Nephron (organoid): ENCODE measurements at regions not wholly inside any gene's neighbourhood (a gene's known extent, or its start where the extent isn't known, plus 50 kb on each side); places are given as distances from the start of the nearest gene placed in this dataset.

Source experiments
- H3K27ac Mint-ChIP-seq, 3 experiments: 2 replicates each; pipeline ENCODE4 v1.8.0; 2020; ENCODE audit warnings: mixed read lengths in 3 of 3, mild to moderate bottlenecking in 2 of 3, moderate library complexity in 1 of 3
- H3K27me3 Mint-ChIP-seq: 2 replicates; pipeline ENCODE4 v1.8.0; 2021; ENCODE audit warnings: low read depth, mild to moderate bottlenecking, moderate library complexity, mixed read lengths
- H3K36me3 Mint-ChIP-seq: 2 replicates; pipeline ENCODE4 v1.8.0; 2020; ENCODE audit warnings: low read depth, mixed read lengths
- H3K4me1 Mint-ChIP-seq: 2 replicates; pipeline ENCODE4 v1.8.0; 2020; ENCODE audit warnings: mixed read lengths
- H3K4me3 Mint-ChIP-seq, 3 experiments: 2 replicates each; pipeline ENCODE4 v1.8.0; 2020; ENCODE audit warnings: mild to moderate bottlenecking in 3 of 3, mixed read lengths in 3 of 3, moderate library complexity in 2 of 3
- H3K9me3 Mint-ChIP-seq: 2 replicates; pipeline ENCODE4 v1.8.0; 2020; ENCODE audit warnings: mixed read lengths
- CTCF ChIP-seq, 3 experiments: fragments of 200-600 bp; sonication (generic); IDR thresholded peaks; one replicate each; pipeline ENCODE4 v1.5.0; 2021; ENCODE audit warnings: antibody characterized with exemption in 3 of 3; ENCODE audit not compliant: unreplicated experiment in 3 of 3

GRCh38 chr4:71262161-71262560, 76.7 kb upstream of the SLC4A4 start:
- Mint-ChIP-seq H3K36me3 (no peaks in the 10 kb centered on the region), H3K9me3 (no peaks in the 10 kb centered on the region), H3K27ac (no peak overlapping the region), H3K4me3 (no peak overlapping the region), H3K4me1 (peaks cover 38% of the 10 kb centered on the region), H3K27me3 (no peaks in the 10 kb centered on the region)
- TF ChIP-seq CTCF (IDR thresholded peaks at IDR 0.05; ENCODE audit: unreplicated experiment in 3 of 3), result no peak

GRCh38 chr4:71266090-71266794, 72.6 kb upstream of the SLC4A4 start:
- H3K27me3 Mint-ChIP-seq, result no peaks in the 10 kb centered on the region
- no peaks in the 10 kb centered on the region for H3K36me3 Mint-ChIP-seq
- TF ChIP-seq CTCF (IDR thresholded peaks at IDR 0.05; ENCODE audit: unreplicated experiment in 3 of 3), result no peak
- H3K4me1 Mint-ChIP-seq, result peaks cover 44% of the 10 kb centered on the region
- H3K9me3 Mint-ChIP-seq, result no peaks in the 10 kb centered on the region
- no peak overlapping the region for H3K27ac Mint-ChIP-seq
- no peak overlapping the region for H3K4me3 Mint-ChIP-seq

GRCh38 chr4:71267244-71267643, 71.6 kb upstream of the SLC4A4 start:
- TF ChIP-seq CTCF (IDR thresholded peaks at IDR 0.05; ENCODE audit: unreplicated experiment in 3 of 3), result no peak
- peak overlapping the region in 1 of 3 experiments; percentile 3 for H3K27ac Mint-ChIP-seq
- no peaks in the 10 kb centered on the region for H3K36me3 Mint-ChIP-seq
- no peaks in the 10 kb centered on the region for H3K27me3 Mint-ChIP-seq
- peaks cover 37% of the 10 kb centered on the region for H3K4me1 Mint-ChIP-seq
- H3K4me3 Mint-ChIP-seq, result no peak overlapping the region
- no peaks in the 10 kb centered on the region for H3K9me3 Mint-ChIP-seq

- peak overlapping the region in 1 of 3 experiments; percentile 60 for H3K27ac Mint-ChIP-seq
Observed at GRCh38 chr4:71268166-71268565, 70.7 kb upstream of the SLC4A4 start.

GRCh38 chr4:71269233-71269632, 69.6 kb upstream of the SLC4A4 start:
- H3K9me3 Mint-ChIP-seq, result no peaks in the 10 kb centered on the region
- TF ChIP-seq CTCF (IDR thresholded peaks at IDR 0.05; ENCODE audit: unreplicated experiment in 3 of 3), result no peak
- H3K27me3 Mint-ChIP-seq, result no peaks in the 10 kb centered on the region
- peak overlapping the region in 1 of 3 experiments; percentile 29 for H3K27ac Mint-ChIP-seq
- H3K36me3 Mint-ChIP-seq, result no peaks in the 10 kb centered on the region
- H3K4me1 Mint-ChIP-seq, result peaks cover 26% of the 10 kb centered on the region
- H3K4me3 Mint-ChIP-seq, result no peak overlapping the region

More at GRCh38 chr4:71268166-71268565, 70.7 kb upstream of the SLC4A4 start:
- H3K4me1 Mint-ChIP-seq, result peaks cover 27% of the 10 kb centered on the region
- H3K36me3 Mint-ChIP-seq, result no peaks in the 10 kb centered on the region
- TF ChIP-seq CTCF (IDR thresholded peaks at IDR 0.05; ENCODE audit: unreplicated experiment in 3 of 3), result no peak
- no peaks in the 10 kb centered on the region for H3K27me3 Mint-ChIP-seq
- no peaks in the 10 kb centered on the region for H3K9me3 Mint-ChIP-seq
- H3K4me3 Mint-ChIP-seq, result no peak overlapping the region

- Mint-ChIP-seq H3K4me3 (no peak overlapping the region), H3K27me3 (no peaks in the 10 kb centered on the region), H3K27ac (no peak overlapping the region), H3K36me3 (no peaks in the 10 kb centered on the region), H3K9me3 (no peaks in the 10 kb centered on the region), H3K4me1 (peaks cover 26% of the 10 kb centered on the region)
- peak in 2 of 3 experiments; percentile 18 to 50 for TF ChIP-seq CTCF (IDR thresholded peaks at IDR 0.05; ENCODE audit: unreplicated experiment in 3 of 3)
Observed at GRCh38 chr4:71270901-71271300, 67.9 kb upstream of the SLC4A4 start.
